GM23338 (cell line): ENCODE measurements at regions not wholly inside any gene's neighbourhood (a gene's known extent, or its start where the extent isn't known, plus 50 kb on each side); places are given as distances from the start of the nearest gene placed in this dataset.

Experiments
- ATAC-seq: fragments of 200-7000 bp; cut with Tn5 transposase; 3 replicates; pipeline ENCODE4 v1.9.1; 2020
- DNase-seq: peaks from one replicate; pipeline ENCODE4 v3.0.0-alpha.2; 2015; ENCODE audit warnings: low spot score
- H2AFZ ChIP-seq: fragments of 200-600 bp; sonication (generic); 2 replicates; pipeline ENCODE4 v1.8.0; 2016; ENCODE audit warnings: antibody characterized with exemption, mild to moderate bottlenecking, moderate library complexity
- H3F3A ChIP-seq: fragments of 200-600 bp; sonication (generic); replicated peaks from 2 replicates; pipeline ENCODE4 v1.8.0; 2017; ENCODE audit warnings: antibody characterized with exemption, mixed run types, low read depth
- H3K27ac ChIP-seq: fragments of 200-600 bp; sonication (generic); 2 replicates; pipeline ENCODE4 v1.6.1; 2016; ENCODE audit warnings: low read depth
- H3K27me3 ChIP-seq: fragments of 200-600 bp; sonication (generic); 2 replicates; pipeline ENCODE4 v1.8.0; 2016; ENCODE audit warnings: mild to moderate bottlenecking, mixed run types, moderate library complexity; ENCODE audit not compliant: insufficient read depth
- H3K36me3 ChIP-seq: fragments of 200-600 bp; sonication (generic); 2 replicates; pipeline ENCODE4 v1.8.0; 2016; ENCODE audit warnings: mild to moderate bottlenecking; ENCODE audit not compliant: insufficient read depth
- H3K4me1 ChIP-seq: fragments of 200-600 bp; sonication (generic); 2 replicates; pipeline ENCODE4 v1.8.0; 2016; ENCODE audit warnings: mild to moderate bottlenecking, moderate library complexity; ENCODE audit not compliant: insufficient read depth
- H3K4me2 ChIP-seq: fragments of 200-600 bp; sonication (generic); 2 replicates; pipeline ENCODE4 v1.7.1; 2017; ENCODE audit warnings: mixed run types
- H3K4me3 ChIP-seq: fragments of 200-600 bp; sonication (generic); 2 replicates; pipeline ENCODE4 v1.6.1; 2016; ENCODE audit warnings: mixed run types
- H3K79me2 ChIP-seq: fragments of 200-600 bp; sonication (generic); replicated peaks from 2 replicates; pipeline ENCODE4 v1.8.0; 2017; ENCODE audit warnings: mild to moderate bottlenecking; ENCODE audit not compliant: insufficient read depth
- H3K9me2 ChIP-seq: fragments of 200-600 bp; sonication (generic); 2 replicates; pipeline ENCODE4 v1.8.0; 2017; ENCODE audit not compliant: insufficient read depth
- H4K20me1 ChIP-seq: fragments of 200-600 bp; sonication (generic); replicated peaks from 2 replicates; pipeline ENCODE4 v1.8.0; 2017; ENCODE audit warnings: mild to moderate bottlenecking; ENCODE audit not compliant: insufficient read depth
- H3K27ac Mint-ChIP-seq: 2 replicates; pipeline ENCODE4 v1.8.0; 2020; ENCODE audit warnings: inconsistent platforms, mild to moderate bottlenecking, moderate library complexity, mixed read lengths
- H3K27me3 Mint-ChIP-seq: 3 replicates; pipeline ENCODE4 v1.8.0; 2022; ENCODE audit warnings: low read depth, mild to moderate bottlenecking, moderate library complexity, mixed read lengths, inconsistent platforms; ENCODE audit not compliant: insufficient read depth, poor library complexity
- H3K36me3 Mint-ChIP-seq: 3 replicates; pipeline ENCODE4 v1.8.0; 2021; ENCODE audit warnings: low read depth, mild to moderate bottlenecking, inconsistent platforms, moderate library complexity, mixed read lengths
- H3K4me1 Mint-ChIP-seq: 3 replicates; pipeline ENCODE4 v1.8.0; 2020; ENCODE audit warnings: mild to moderate bottlenecking, inconsistent platforms, mixed read lengths
- H3K4me3 Mint-ChIP-seq: 3 replicates; pipeline ENCODE4 v1.8.0; 2021; ENCODE audit warnings: moderate library complexity, mild to moderate bottlenecking, inconsistent platforms, mixed read lengths
- H3K9me3 Mint-ChIP-seq: 3 replicates; pipeline ENCODE4 v1.8.0; 2020; ENCODE audit warnings: moderate library complexity, mild to moderate bottlenecking, inconsistent platforms, mixed read lengths
- CREB1 ChIP-seq: fragments of 250-450 bp; sonication (Bioruptor Pico); IDR thresholded peaks from 2 replicates; pipeline ENCODE4 v1.5.0; 2020; ENCODE audit warnings: low read depth, mild to moderate bottlenecking, moderate library complexity
- JUNB ChIP-seq: IDR thresholded peaks from one replicate; pipeline ENCODE4 v1.6.1; 2016; ENCODE audit warnings: antibody characterized with exemption; ENCODE audit not compliant: unreplicated experiment
- NANOG ChIP-seq: IDR thresholded peaks from 2 replicates; pipeline ENCODE4 v1.6.1; 2016; ENCODE audit warnings: antibody characterized with exemption, borderline replicate concordance
- STAT1 ChIP-seq: IDR thresholded peaks from one replicate; pipeline ENCODE4 v1.6.1; 2016; ENCODE audit warnings: antibody characterized with exemption; ENCODE audit not compliant: unreplicated experiment
- ZNF114 ChIP-seq: fragments of 250-450 bp; sonication (Bioruptor Pico); IDR thresholded peaks from 2 replicates; pipeline ENCODE4 v1.5.0; 2020; ENCODE audit warnings: mild to moderate bottlenecking, moderate library complexity
- ZNF331 ChIP-seq: fragments of 250-450 bp; sonication (Bioruptor Pico); IDR thresholded peaks from 2 replicates; pipeline ENCODE4 v1.5.0; 2020; ENCODE audit warnings: low read depth, mild to moderate bottlenecking, moderate library complexity
- TF ChIP-seq, protein P1 (sequence below): IDR thresholded peaks from 2 replicates; pipeline ENCODE4 v1.6.1; 2016; ENCODE audit warnings: antibody characterized with exemption
- TF ChIP-seq, protein P2 (sequence below): IDR thresholded peaks from one replicate; pipeline ENCODE4 v1.6.1; 2018; ENCODE audit warnings: antibody characterized with exemption; ENCODE audit not compliant: unreplicated experiment

DNA sequence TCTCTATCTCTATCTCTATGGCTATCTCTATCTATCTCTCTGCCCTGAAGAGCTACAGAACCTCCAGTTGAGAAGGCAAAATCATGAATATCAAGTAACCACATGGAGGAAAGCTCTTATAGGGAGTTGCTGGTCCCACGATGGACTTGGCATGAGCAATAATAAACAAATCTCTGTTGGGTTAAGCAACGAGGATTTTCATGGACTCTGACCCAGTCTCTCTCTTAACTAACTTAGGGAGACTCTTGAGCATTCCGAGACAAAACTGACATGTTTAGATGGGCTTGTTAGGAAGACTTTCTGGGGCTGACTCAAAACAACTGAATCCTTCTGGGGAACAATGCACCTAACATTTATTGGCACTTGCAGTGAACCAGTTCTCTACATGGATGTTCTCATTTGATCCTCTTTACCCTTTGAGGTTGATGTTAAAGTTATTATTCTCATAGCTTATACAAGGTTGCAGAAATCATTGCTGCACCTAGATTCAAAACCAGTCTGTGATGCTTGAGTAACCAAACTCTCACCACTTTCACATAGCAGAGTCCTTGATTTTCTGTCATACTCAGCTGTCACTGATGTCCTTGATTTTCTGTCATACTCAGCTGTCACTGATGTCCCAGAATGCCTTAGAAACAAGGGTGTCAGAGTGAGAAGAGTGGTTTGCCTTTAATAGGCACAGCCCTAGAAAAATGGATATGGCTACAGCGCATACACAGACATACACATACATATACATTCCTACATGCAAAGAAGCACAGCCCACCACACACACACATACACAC, 354.6 kb upstream of the MAF start:
- Mint-ChIP-seq H3K27me3 (no peaks in the 10 kb centered on the region), H3K4me1 (no peaks in the 10 kb centered on the region), H3K9me3 (no peaks in the 10 kb centered on the region), H3K36me3 (no peaks in the 10 kb centered on the region), H3K27ac (no peak overlapping the region), H3K4me3 (no peak overlapping the region)
- Histone ChIP-seq H3K9me2 (peaks cover 17% of the 10 kb centered on the region; the same call in 1 of the 2 replicates), H3K4me2 (no peak overlapping the region), H3K36me3 (no peaks in the 10 kb centered on the region), H3K27me3 (no peaks in the 10 kb centered on the region), H3F3A (no peaks in the 10 kb centered on the region), H4K20me1 (no peaks in the 10 kb centered on the region), H3K79me2 (no peaks in the 10 kb centered on the region), H2AFZ (no peak overlapping the region), H3K27ac (no peak overlapping the region), H3K4me1 (no peaks in the 10 kb centered on the region), H3K4me3 (no peak overlapping the region)
- no peak for TF ChIP-seq JUNB
- TF ChIP-seq, protein P1, sequence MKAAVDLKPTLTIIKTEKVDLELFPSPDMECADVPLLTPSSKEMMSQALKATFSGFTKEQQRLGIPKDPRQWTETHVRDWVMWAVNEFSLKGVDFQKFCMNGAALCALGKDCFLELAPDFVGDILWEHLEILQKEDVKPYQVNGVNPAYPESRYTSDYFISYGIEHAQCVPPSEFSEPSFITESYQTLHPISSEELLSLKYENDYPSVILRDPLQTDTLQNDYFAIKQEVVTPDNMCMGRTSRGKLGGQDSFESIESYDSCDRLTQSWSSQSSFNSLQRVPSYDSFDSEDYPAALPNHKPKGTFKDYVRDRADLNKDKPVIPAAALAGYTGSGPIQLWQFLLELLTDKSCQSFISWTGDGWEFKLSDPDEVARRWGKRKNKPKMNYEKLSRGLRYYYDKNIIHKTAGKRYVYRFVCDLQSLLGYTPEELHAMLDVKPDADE = no peak
- TF ChIP-seq ZNF331 (CRISPR knock-in tag) = no peak
- no peak for TF ChIP-seq NANOG
- TF ChIP-seq CREB1 (CRISPR knock-in tag) = no peak
- no peak for TF ChIP-seq STAT1
- no peak for DNase-seq
- ATAC-seq = no peak

DNA sequence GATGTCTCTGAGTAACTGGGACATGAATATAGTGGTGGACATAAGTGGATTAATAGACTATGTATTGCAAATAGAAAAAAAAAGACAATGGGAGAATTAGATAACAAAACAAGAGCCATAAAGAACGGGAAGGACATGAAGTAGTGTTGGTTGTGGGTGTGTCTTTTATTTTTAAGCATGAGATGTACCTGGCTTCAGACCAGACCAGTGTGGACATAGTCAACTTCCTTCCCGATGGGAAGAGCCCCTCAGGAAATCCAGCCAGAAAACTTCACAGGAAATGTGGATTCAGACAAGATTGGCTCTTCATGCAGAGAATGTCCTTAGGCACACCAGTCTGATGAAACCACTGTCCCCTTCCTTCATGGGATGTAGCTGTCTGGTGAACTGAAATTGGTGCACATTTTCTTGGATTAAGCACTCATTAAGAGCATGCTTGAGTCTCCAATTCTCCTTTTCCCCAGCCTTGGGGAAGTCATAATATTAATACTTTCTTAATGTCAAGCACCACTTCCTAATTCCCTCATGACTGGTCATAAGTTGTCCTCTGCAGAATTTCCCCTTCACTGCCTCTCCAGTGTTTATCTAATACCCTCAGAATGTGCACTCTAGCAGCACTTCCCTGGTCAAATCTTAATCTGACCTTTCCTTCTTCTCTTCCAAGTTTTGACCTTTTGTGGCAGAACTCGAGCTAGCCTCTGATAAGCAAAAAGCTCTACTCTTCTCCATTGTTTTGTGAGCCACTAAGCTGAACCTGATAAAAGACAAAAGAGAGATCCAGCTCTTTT, 350.6 kb upstream of the MAF start:
- no peak overlapping the region for H3K27ac Mint-ChIP-seq
- TF ChIP-seq ZNF114 (CRISPR knock-in tag) (no peak), CREB1 (CRISPR knock-in tag) (no peak), JUNB (no peak), ZNF331 (CRISPR knock-in tag) (no peak)
- TF ChIP-seq, protein P2, sequence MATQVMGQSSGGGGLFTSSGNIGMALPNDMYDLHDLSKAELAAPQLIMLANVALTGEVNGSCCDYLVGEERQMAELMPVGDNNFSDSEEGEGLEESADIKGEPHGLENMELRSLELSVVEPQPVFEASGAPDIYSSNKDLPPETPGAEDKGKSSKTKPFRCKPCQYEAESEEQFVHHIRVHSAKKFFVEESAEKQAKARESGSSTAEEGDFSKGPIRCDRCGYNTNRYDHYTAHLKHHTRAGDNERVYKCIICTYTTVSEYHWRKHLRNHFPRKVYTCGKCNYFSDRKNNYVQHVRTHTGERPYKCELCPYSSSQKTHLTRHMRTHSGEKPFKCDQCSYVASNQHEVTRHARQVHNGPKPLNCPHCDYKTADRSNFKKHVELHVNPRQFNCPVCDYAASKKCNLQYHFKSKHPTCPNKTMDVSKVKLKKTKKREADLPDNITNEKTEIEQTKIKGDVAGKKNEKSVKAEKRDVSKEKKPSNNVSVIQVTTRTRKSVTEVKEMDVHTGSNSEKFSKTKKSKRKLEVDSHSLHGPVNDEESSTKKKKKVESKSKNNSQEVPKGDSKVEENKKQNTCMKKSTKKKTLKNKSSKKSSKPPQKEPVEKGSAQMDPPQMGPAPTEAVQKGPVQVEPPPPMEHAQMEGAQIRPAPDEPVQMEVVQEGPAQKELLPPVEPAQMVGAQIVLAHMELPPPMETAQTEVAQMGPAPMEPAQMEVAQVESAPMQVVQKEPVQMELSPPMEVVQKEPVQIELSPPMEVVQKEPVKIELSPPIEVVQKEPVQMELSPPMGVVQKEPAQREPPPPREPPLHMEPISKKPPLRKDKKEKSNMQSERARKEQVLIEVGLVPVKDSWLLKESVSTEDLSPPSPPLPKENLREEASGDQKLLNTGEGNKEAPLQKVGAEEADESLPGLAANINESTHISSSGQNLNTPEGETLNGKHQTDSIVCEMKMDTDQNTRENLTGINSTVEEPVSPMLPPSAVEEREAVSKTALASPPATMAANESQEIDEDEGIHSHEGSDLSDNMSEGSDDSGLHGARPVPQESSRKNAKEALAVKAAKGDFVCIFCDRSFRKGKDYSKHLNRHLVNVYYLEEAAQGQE = no peak
- no peaks in the 10 kb centered on the region for H3K27me3 ChIP-seq
- H3K27me3 Mint-ChIP-seq = peaks cover 1% of the 10 kb centered on the region
- no peaks in the 10 kb centered on the region for H3K4me1 Mint-ChIP-seq
- no peaks in the 10 kb centered on the region for H3K9me3 Mint-ChIP-seq
- H3K9me2 ChIP-seq = peaks cover 4% of the 10 kb centered on the region; the same call in 1 of the 2 replicates
- no peaks in the 10 kb centered on the region for H3K36me3 Mint-ChIP-seq
- no peak overlapping the region for H3K27ac ChIP-seq
- DNase-seq (no peak), ATAC-seq (no peak)
- H3K4me2 ChIP-seq = no peak overlapping the region
- H2AFZ ChIP-seq = no peak overlapping the region
- no peaks in the 10 kb centered on the region for H4K20me1 ChIP-seq
- H3K4me3 Mint-ChIP-seq = no peak overlapping the region
- H3K36me3 ChIP-seq = no peaks in the 10 kb centered on the region
- no peaks in the 10 kb centered on the region for H3K4me1 ChIP-seq
- no peak overlapping the region for H3K4me3 ChIP-seq
- H3K79me2 ChIP-seq = no peaks in the 10 kb centered on the region
- H3F3A ChIP-seq = no peaks in the 10 kb centered on the region
